Caco-2 (cell line): ENCODE measurements at regions not wholly inside any gene's neighbourhood (a gene's known extent, or its start where the extent isn't known, plus 50 kb on each side); places are given as distances from the start of the nearest gene placed in this dataset.

Experiments
- BruUV-seq: library from RNA; stranded (reverse); fragments of 400-500 nt; replicated peaks from 2 replicates; lab custom pipeline; 2021; lab: Mats Ljungman, UMichigan
- CTCF ChIA-PET: fragments of 300-600 bp; sonication (Branson Sonifier 250); formaldehyde crosslinking; loops from one replicate; lab custom pipeline; 2022; ENCODE audit warnings: antibody characterized with exemption; lab: Charles Lee
- POLR2A ChIA-PET: fragments of 300-600 bp; sonication (Branson Sonifier 250); formaldehyde crosslinking; loops from one replicate; lab custom pipeline; 2022; ENCODE audit warnings: antibody characterized with exemption; lab: Charles Lee
- DNase-seq, 2 experiments: peaks; one replicate each; pipeline versions ENCODE4 v3.0.0 to v3.0.0-alpha.2; 2020 to 2022
- H3K27me3 ChIP-seq: replicated peaks from 2 replicates; pipeline ENCODE4 v1.6.0; 2011; ENCODE audit warnings: low read length; ENCODE audit not compliant: control insufficient read depth, insufficient read depth
- H3K36me3 ChIP-seq: 2 replicates; pipeline ENCODE4 v1.5.1; 2011; ENCODE audit warnings: low read length; ENCODE audit not compliant: control insufficient read depth, insufficient read depth
- H3K4me1 ChIP-seq: fragments of 250-450 bp; sonication (Bioruptor Pico); 2 replicates; pipeline ENCODE4 v1.5.1; 2020; ENCODE audit warnings: mild to moderate bottlenecking
- H3K4me3 ChIP-seq: 2 replicates; pipeline ENCODE4 v1.5.1; 2011; ENCODE audit warnings: low read depth, mild to moderate bottlenecking, control low read depth, low read length
- H3K9me3 ChIP-seq: fragments of 250-450 bp; sonication (Bioruptor Pico); 2 replicates; pipeline ENCODE4 v1.5.1; 2020; ENCODE audit warnings: mild to moderate bottlenecking, moderate library complexity
- H3K27ac Mint-ChIP-seq: one replicate; pipeline ENCODE4 v1.8.0; 2022; ENCODE audit warnings: mixed read lengths; ENCODE audit not compliant: unreplicated experiment
- H3K27me3 Mint-ChIP-seq: one replicate; pipeline ENCODE4 v1.8.0; 2022; ENCODE audit warnings: mixed read lengths; ENCODE audit not compliant: insufficient read depth, unreplicated experiment
- H3K36me3 Mint-ChIP-seq: one replicate; pipeline ENCODE4 v1.8.0; 2022; ENCODE audit warnings: mild to moderate bottlenecking, mixed read lengths; ENCODE audit not compliant: insufficient read depth, unreplicated experiment
- H3K4me1 Mint-ChIP-seq: one replicate; pipeline ENCODE4 v1.8.0; 2022; ENCODE audit warnings: low read depth, mixed read lengths; ENCODE audit not compliant: unreplicated experiment
- H3K4me3 Mint-ChIP-seq: one replicate; pipeline ENCODE4 v1.8.0; 2022; ENCODE audit warnings: mild to moderate bottlenecking, moderate library complexity, mixed read lengths; ENCODE audit not compliant: unreplicated experiment
- H3K9me3 Mint-ChIP-seq: one replicate; pipeline ENCODE4 v1.8.0; 2022; ENCODE audit warnings: mixed read lengths; ENCODE audit not compliant: unreplicated experiment
- CTCF ChIP-seq, 2 experiments: fragments of 200-600 bp in 1 of 2; IDR thresholded peaks; 1 replicate in 1 of 2; 2 replicates in 1 of 2; pipeline versions ENCODE4 v1.5.1 to v1.8.0; 2011 to 2022; ENCODE audit warnings: antibody characterized with exemption in 1 of 2, control low read depth in 1 of 2, inconsistent platforms in 1 of 2, low read depth in 1 of 2, low read length in 1 of 2, mild to moderate bottlenecking in 1 of 2, moderate library complexity in 1 of 2; ENCODE audit not compliant: insufficient read depth in 1 of 2, severe bottlenecking in 1 of 2, unreplicated experiment in 1 of 2
- intact Hi-C: fragments of 100-400 bp; cut with micrococcal nuclease; formaldehyde crosslinking; loops from one replicate; pipeline ENCODE4 v1.10.0; 2022; ENCODE audit not compliant: unreplicated experiment

- Histone ChIP-seq H3K4me3 (no peak overlapping the region), H3K36me3 (no peaks in the 10 kb centered on the region), H3K27me3 (no peaks in the 10 kb centered on the region), H3K9me3 (0 out of 2 replicates have a peak, but pooled peaks cover 3% of the 10 kb centered on the region), H3K4me1 (peaks cover 12% of the 10 kb centered on the region)
- Mint-ChIP-seq H3K36me3 (no peaks in the 10 kb centered on the region), H3K4me1 (peaks cover 15% of the 10 kb centered on the region), H3K4me3 (no peak overlapping the region), H3K9me3 (peaks cover 17% of the 10 kb centered on the region), H3K27me3 (no peaks in the 10 kb centered on the region), H3K27ac (no peak overlapping the region)
- DNase-seq, result no peak
- TF ChIP-seq CTCF (IDR thresholded peaks at IDR 0.05; ENCODE audit: insufficient read depth in 1 of 2, low read depth in 1 of 2, low read length in 1 of 2, severe bottlenecking in 1 of 2, unreplicated experiment in 1 of 2), result no peak
- no TSS peak for BruUV-seq
- ChIA-PET CTCF (no interaction called here), POLR2A (no interaction called here)
- intact Hi-C loops, result no loop called here
Observed at GRCh38 chr4:119726505-119726904, 97.9 kb upstream of the PDE5A start.

GRCh38 chr4:119725688-119726330 is 97.2 kb upstream of the PDE5A start:
- Histone ChIP-seq H3K4me3 (no peak overlapping the region), H3K9me3 (0 out of 2 replicates have a peak, but pooled peaks cover 3% of the 10 kb centered on the region), H3K36me3 (no peaks in the 10 kb centered on the region), H3K4me1 (peaks cover 10% of the 10 kb centered on the region), H3K27me3 (no peaks in the 10 kb centered on the region)
- no TSS peak for BruUV-seq
- ChIA-PET CTCF (no interaction called here), POLR2A (no interaction called here)
- H3K27ac Mint-ChIP-seq, result no peak overlapping the region
- peaks cover 10% of the 10 kb centered on the region for H3K4me1 Mint-ChIP-seq
- no peak for DNase-seq
- peaks cover 20% of the 10 kb centered on the region for H3K9me3 Mint-ChIP-seq
- no peaks in the 10 kb centered on the region for H3K36me3 Mint-ChIP-seq
- TF ChIP-seq CTCF (IDR thresholded peaks at IDR 0.05; ENCODE audit: insufficient read depth in 1 of 2, low read depth in 1 of 2, low read length in 1 of 2, severe bottlenecking in 1 of 2, unreplicated experiment in 1 of 2), result no peak
- H3K27me3 Mint-ChIP-seq, result no peaks in the 10 kb centered on the region
- H3K4me3 Mint-ChIP-seq, result no peak overlapping the region
- intact Hi-C loops, result no loop called here

DNA sequence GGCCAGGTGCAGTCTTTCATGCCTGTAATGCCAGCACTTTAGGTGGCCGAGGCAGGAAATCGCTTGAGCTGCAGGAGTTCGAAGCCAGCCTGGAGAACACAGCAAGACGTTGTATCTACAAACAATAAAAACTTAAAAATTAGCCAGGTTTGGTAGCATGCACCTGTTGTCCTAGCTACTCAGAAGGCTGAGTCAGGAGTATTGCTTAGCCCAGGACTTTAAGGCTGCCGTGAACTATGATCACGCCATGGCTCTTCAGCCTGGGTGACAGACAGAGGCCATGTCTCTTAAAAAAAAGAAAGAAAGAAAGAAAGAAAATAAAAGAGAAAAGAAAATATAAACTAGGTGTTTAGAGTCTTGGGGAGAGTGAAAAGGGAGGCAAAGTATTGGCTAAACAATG is 96.4 kb upstream of the PDE5A start:
- TF ChIP-seq CTCF (IDR thresholded peaks at IDR 0.05; ENCODE audit: insufficient read depth in 1 of 2, low read depth in 1 of 2, low read length in 1 of 2, severe bottlenecking in 1 of 2, unreplicated experiment in 1 of 2), result no peak
- H3K27me3 Mint-ChIP-seq, result no peaks in the 10 kb centered on the region
- no peak for DNase-seq
- H3K9me3 Mint-ChIP-seq, result peaks cover 28% of the 10 kb centered on the region
- no peak overlapping the region for H3K27ac Mint-ChIP-seq
- Histone ChIP-seq H3K4me1 (peaks cover 3% of the 10 kb centered on the region), H3K27me3 (no peaks in the 10 kb centered on the region), H3K9me3 (0 out of 2 replicates have a peak, but pooled peaks cover 3% of the 10 kb centered on the region), H3K36me3 (no peaks in the 10 kb centered on the region), H3K4me3 (no peak overlapping the region)
- BruUV-seq, result no TSS peak
- ChIA-PET POLR2A (no interaction called here), CTCF (no interaction called here)
- intact Hi-C loops, result no loop called here
- no peak overlapping the region for H3K4me3 Mint-ChIP-seq
- H3K36me3 Mint-ChIP-seq, result no peaks in the 10 kb centered on the region
- peaks cover 2% of the 10 kb centered on the region for H3K4me1 Mint-ChIP-seq
